GM23338 (cell line): ENCODE measurements at regions not wholly inside any gene's neighbourhood (a gene's known extent, or its start where the extent isn't known, plus 50 kb on each side); places are given as distances from the start of the nearest gene placed in this dataset.
"Not testable (repeated sequence)": the region's sequence is repeated elsewhere in the genome, so short reads cannot be mapped to it uniquely, and the experiment has no call there.

Experiments used
- ATAC-seq: fragments of 200-7000 bp; cut with Tn5 transposase; 3 replicates; pipeline ENCODE4 v1.9.1; 2020
- DNase-seq: peaks from one replicate; pipeline ENCODE4 v3.0.0-alpha.2; 2015; ENCODE audit warnings: low spot score
- H2AFZ ChIP-seq: fragments of 200-600 bp; sonication (generic); 2 replicates; pipeline ENCODE4 v1.8.0; 2016; ENCODE audit warnings: antibody characterized with exemption, mild to moderate bottlenecking, moderate library complexity
- H3F3A ChIP-seq: fragments of 200-600 bp; sonication (generic); replicated peaks from 2 replicates; pipeline ENCODE4 v1.8.0; 2017; ENCODE audit warnings: antibody characterized with exemption, mixed run types, low read depth
- H3K27ac ChIP-seq: fragments of 200-600 bp; sonication (generic); 2 replicates; pipeline ENCODE4 v1.6.1; 2016; ENCODE audit warnings: low read depth
- H3K27me3 ChIP-seq: fragments of 200-600 bp; sonication (generic); 2 replicates; pipeline ENCODE4 v1.8.0; 2016; ENCODE audit warnings: mild to moderate bottlenecking, mixed run types, moderate library complexity; ENCODE audit not compliant: insufficient read depth
- H3K36me3 ChIP-seq: fragments of 200-600 bp; sonication (generic); 2 replicates; pipeline ENCODE4 v1.8.0; 2016; ENCODE audit warnings: mild to moderate bottlenecking; ENCODE audit not compliant: insufficient read depth
- H3K4me1 ChIP-seq: fragments of 200-600 bp; sonication (generic); 2 replicates; pipeline ENCODE4 v1.8.0; 2016; ENCODE audit warnings: mild to moderate bottlenecking, moderate library complexity; ENCODE audit not compliant: insufficient read depth
- H3K4me2 ChIP-seq: fragments of 200-600 bp; sonication (generic); 2 replicates; pipeline ENCODE4 v1.7.1; 2017; ENCODE audit warnings: mixed run types
- H3K4me3 ChIP-seq: fragments of 200-600 bp; sonication (generic); 2 replicates; pipeline ENCODE4 v1.6.1; 2016; ENCODE audit warnings: mixed run types
- H3K79me2 ChIP-seq: fragments of 200-600 bp; sonication (generic); replicated peaks from 2 replicates; pipeline ENCODE4 v1.8.0; 2017; ENCODE audit warnings: mild to moderate bottlenecking; ENCODE audit not compliant: insufficient read depth
- H3K9me2 ChIP-seq: fragments of 200-600 bp; sonication (generic); 2 replicates; pipeline ENCODE4 v1.8.0; 2017; ENCODE audit not compliant: insufficient read depth
- H4K20me1 ChIP-seq: fragments of 200-600 bp; sonication (generic); replicated peaks from 2 replicates; pipeline ENCODE4 v1.8.0; 2017; ENCODE audit warnings: mild to moderate bottlenecking; ENCODE audit not compliant: insufficient read depth
- H3K27ac Mint-ChIP-seq: 2 replicates; pipeline ENCODE4 v1.8.0; 2020; ENCODE audit warnings: inconsistent platforms, mild to moderate bottlenecking, moderate library complexity, mixed read lengths
- H3K27me3 Mint-ChIP-seq: 3 replicates; pipeline ENCODE4 v1.8.0; 2022; ENCODE audit warnings: low read depth, mild to moderate bottlenecking, moderate library complexity, mixed read lengths, inconsistent platforms; ENCODE audit not compliant: insufficient read depth, poor library complexity
- H3K36me3 Mint-ChIP-seq: 3 replicates; pipeline ENCODE4 v1.8.0; 2021; ENCODE audit warnings: low read depth, mild to moderate bottlenecking, inconsistent platforms, moderate library complexity, mixed read lengths
- H3K4me1 Mint-ChIP-seq: 3 replicates; pipeline ENCODE4 v1.8.0; 2020; ENCODE audit warnings: mild to moderate bottlenecking, inconsistent platforms, mixed read lengths
- H3K4me3 Mint-ChIP-seq: 3 replicates; pipeline ENCODE4 v1.8.0; 2021; ENCODE audit warnings: moderate library complexity, mild to moderate bottlenecking, inconsistent platforms, mixed read lengths
- H3K9me3 Mint-ChIP-seq: 3 replicates; pipeline ENCODE4 v1.8.0; 2020; ENCODE audit warnings: moderate library complexity, mild to moderate bottlenecking, inconsistent platforms, mixed read lengths
- CREB1 ChIP-seq: fragments of 250-450 bp; sonication (Bioruptor Pico); IDR thresholded peaks from 2 replicates; pipeline ENCODE4 v1.5.0; 2020; ENCODE audit warnings: low read depth, mild to moderate bottlenecking, moderate library complexity
- ETS1 ChIP-seq: IDR thresholded peaks from 2 replicates; pipeline ENCODE4 v1.6.1; 2016; ENCODE audit warnings: antibody characterized with exemption
- EZH2 ChIP-seq: fragments of 200-600 bp; sonication (generic); IDR thresholded peaks from one replicate; pipeline ENCODE4 v1.8.0; 2017; ENCODE audit warnings: antibody characterized with exemption, mild to moderate bottlenecking, low read depth; ENCODE audit not compliant: unreplicated experiment
- EZH2phosphoT487 ChIP-seq: fragments of 200-600 bp; sonication (generic); IDR thresholded peaks from one replicate; pipeline ENCODE4 v1.8.1; 2018; ENCODE audit warnings: antibody characterized with exemption; ENCODE audit not compliant: unreplicated experiment
- JUNB ChIP-seq: IDR thresholded peaks from one replicate; pipeline ENCODE4 v1.6.1; 2016; ENCODE audit warnings: antibody characterized with exemption; ENCODE audit not compliant: unreplicated experiment
- TF ChIP-seq, protein P1 (sequence below): fragments of 250-450 bp; sonication (Bioruptor Pico); IDR thresholded peaks from 2 replicates; pipeline ENCODE4 v1.5.0; 2020; ENCODE audit warnings: mild to moderate bottlenecking, moderate library complexity

GRCh38 chr10:91098021-91098420, 122.4 kb upstream of the PCGF5 start:
- not testable (repeated sequence) for H3K4me3 ChIP-seq, H3K27me3 Mint-ChIP-seq, H2AFZ ChIP-seq, H4K20me1 ChIP-seq, H3K4me1 Mint-ChIP-seq, H3K79me2 ChIP-seq, H3K4me2 ChIP-seq, H3K36me3 ChIP-seq, ATAC-seq, H3K4me1 ChIP-seq, H3F3A ChIP-seq, DNase-seq, H3K27ac Mint-ChIP-seq, H3K4me3 Mint-ChIP-seq, H3K27me3 ChIP-seq, H3K27ac ChIP-seq
- peaks cover 19% of the 10 kb centered on the region for H3K9me2 ChIP-seq
- H3K9me3 Mint-ChIP-seq: peaks cover 61% of the 10 kb centered on the region
- H3K36me3 Mint-ChIP-seq: peaks cover 26% of the 10 kb centered on the region

DNA sequence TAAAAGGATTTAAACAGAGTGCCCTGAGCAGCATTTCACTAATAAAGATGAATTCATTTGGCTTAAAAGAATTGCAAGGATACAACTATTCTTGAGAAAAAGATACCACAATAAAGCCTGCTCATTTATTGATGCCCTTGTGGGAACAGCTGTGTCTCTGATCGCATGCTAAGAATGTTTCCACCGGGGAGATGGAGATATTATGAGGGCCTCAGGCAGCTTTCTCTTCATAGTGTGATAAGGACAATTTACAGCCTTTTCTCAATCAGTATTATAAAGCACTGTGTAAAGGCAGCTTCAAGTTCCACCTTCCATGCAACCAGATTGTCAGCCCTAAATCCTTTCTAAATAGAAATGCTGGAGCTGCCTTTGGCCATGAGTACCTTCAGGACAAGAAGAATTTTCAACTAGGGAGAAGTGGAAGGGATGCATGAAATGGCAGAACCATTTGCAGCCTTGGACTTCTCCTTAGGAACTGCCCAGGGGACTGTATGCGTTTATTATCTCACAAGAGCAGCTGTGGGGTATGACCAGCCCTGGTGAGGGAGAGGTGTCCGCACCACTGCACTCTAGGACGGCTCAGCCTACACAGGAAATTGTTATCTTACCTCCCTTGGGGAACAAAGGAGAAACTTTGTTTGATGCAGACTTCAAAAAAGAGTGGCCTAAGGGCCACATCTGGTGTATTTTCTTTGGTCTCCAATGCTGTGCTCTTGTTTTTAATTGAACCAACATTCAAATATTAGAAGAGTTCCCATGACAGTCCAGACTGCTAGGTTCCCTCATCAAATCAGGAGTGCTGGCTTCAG, 116.9 kb upstream of the PCGF5 start:
- no peaks in the 10 kb centered on the region for H3K4me1 ChIP-seq
- H3K27me3 ChIP-seq: no peaks in the 10 kb centered on the region
- no peak overlapping the region for H3K4me3 ChIP-seq
- no peaks in the 10 kb centered on the region for H3K79me2 ChIP-seq
- Mint-ChIP-seq H3K27ac (no peak overlapping the region), H3K27me3 (peaks cover 5% of the 10 kb centered on the region), H3K9me3 (peaks cover 17% of the 10 kb centered on the region; the same call in 1 of the 3 replicates), H3K4me3 (no peak overlapping the region), H3K36me3 (no peaks in the 10 kb centered on the region), H3K4me1 (0 out of 3 replicates have a peak, but pooled peaks cover 6% of the 10 kb centered on the region)
- TF ChIP-seq EZH2: no peak
- TF ChIP-seq CREB1 (CRISPR knock-in tag): no peak
- no peak for TF ChIP-seq ETS1
- TF ChIP-seq JUNB: no peak
- no peaks in the 10 kb centered on the region for H3F3A ChIP-seq
- H2AFZ ChIP-seq: no peak overlapping the region
- no peaks in the 10 kb centered on the region for H3K36me3 ChIP-seq
- H3K4me2 ChIP-seq: no peak overlapping the region
- H4K20me1 ChIP-seq: no peaks in the 10 kb centered on the region
- ATAC-seq: no peak
- H3K9me2 ChIP-seq: peaks cover 20% of the 10 kb centered on the region
- DNase-seq: no peak
- no peak overlapping the region for H3K27ac ChIP-seq

DNA sequence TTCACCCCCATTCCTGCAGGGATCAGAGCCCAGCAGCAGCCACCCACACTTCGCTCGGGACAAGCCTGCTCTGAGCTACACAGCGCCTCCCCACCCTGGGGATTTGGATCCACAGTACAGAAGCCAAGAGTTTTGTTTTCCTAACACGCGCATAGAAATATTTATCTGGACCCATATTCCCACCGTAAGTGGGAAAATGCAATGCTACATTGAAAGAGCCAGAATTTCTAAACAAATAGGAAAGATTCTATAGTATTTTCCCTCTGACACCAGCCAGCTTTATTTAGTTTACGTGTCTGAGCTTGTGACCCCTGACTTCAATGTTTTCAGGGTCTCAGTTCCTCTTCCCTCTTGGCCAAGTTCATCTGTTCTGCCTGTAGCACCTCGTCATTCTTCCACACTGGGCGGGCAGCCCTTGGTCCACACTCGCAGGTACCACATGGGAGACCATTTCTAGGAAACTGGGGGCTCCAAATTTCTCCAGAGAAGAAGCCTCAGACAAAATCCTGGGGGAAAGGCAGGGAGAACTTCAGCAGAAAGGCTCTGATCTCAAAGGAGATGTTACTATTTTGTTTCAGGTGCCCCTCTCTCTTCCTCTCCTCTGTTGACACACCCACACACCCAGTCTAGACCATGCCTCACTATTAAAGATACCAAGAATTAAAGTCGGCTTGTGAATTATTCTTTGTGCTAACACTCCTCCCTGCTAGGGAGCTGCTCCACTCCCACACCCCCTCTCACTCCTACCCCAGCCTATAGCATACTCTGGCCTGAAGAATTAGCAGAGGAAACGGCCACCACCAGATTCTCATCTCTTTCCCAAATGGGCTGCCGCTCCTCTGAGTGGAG, 116.0 kb upstream of the PCGF5 start:
- no peak for TF ChIP-seq EZH2phosphoT487
- TF ChIP-seq, protein P1, sequence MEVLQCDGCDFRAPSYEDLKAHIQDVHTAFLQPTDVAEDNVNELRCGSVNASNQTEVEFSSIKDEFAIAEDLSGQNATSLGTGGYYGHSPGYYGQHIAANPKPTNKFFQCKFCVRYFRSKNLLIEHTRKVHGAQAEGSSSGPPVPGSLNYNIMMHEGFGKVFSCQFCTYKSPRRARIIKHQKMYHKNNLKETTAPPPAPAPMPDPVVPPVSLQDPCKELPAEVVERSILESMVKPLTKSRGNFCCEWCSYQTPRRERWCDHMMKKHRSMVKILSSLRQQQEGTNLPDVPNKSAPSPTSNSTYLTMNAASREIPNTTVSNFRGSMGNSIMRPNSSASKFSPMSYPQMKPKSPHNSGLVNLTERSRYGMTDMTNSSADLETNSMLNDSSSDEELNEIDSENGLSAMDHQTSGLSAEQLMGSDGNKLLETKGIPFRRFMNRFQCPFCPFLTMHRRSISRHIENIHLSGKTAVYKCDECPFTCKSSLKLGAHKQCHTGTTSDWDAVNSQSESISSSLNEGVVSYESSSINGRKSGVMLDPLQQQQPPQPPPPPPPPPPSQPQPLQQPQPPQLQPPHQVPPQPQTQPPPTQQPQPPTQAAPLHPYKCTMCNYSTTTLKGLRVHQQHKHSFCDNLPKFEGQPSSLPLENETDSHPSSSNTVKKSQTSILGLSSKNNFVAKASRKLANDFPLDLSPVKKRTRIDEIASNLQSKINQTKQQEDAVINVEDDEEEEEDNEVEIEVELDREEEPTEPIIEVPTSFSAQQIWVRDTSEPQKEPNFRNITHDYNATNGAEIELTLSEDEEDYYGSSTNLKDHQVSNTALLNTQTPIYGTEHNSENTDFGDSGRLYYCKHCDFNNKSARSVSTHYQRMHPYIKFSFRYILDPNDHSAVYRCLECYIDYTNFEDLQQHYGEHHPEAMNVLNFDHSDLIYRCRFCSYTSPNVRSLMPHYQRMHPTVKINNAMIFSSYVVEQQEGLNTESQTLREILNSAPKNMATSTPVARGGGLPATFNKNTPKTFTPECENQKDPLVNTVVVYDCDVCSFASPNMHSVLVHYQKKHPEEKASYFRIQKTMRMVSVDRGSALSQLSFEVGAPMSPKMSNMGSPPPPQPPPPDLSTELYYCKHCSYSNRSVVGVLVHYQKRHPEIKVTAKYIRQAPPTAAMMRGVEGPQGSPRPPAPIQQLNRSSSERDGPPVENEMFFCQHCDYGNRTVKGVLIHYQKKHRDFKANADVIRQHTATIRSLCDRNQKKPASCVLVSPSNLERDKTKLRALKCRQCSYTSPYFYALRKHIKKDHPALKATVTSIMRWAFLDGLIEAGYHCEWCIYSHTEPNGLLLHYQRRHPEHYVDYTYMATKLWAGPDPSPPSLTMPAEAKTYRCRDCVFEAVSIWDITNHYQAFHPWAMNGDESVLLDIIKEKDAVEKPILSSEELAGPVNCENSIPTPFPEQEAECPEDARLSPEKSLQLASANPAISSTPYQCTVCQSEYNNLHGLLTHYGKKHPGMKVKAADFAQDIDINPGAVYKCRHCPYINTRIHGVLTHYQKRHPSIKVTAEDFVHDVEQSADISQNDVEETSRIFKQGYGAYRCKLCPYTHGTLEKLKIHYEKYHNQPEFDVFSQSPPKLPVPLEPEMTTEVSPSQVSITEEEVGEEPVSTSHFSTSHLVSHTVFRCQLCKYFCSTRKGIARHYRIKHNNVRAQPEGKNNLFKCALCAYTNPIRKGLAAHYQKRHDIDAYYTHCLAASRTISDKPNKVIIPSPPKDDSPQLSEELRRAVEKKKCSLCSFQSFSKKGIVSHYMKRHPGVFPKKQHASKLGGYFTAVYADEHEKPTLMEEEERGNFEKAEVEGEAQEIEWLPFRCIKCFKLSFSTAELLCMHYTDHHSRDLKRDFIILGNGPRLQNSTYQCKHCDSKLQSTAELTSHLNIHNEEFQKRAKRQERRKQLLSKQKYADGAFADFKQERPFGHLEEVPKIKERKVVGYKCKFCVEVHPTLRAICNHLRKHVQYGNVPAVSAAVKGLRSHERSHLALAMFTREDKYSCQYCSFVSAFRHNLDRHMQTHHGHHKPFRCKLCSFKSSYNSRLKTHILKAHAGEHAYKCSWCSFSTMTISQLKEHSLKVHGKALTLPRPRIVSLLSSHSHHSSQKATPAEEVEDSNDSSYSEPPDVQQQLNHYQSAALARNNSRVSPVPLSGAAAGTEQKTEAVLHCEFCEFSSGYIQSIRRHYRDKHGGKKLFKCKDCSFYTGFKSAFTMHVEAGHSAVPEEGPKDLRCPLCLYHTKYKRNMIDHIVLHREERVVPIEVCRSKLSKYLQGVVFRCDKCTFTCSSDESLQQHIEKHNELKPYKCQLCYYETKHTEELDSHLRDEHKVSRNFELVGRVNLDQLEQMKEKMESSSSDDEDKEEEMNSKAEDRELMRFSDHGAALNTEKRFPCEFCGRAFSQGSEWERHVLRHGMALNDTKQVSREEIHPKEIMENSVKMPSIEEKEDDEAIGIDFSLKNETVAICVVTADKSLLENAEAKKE (CRISPR knock-in tag): no peak
- H3K79me2 ChIP-seq: no peaks in the 10 kb centered on the region
- H3F3A ChIP-seq: no peaks in the 10 kb centered on the region
- no peak overlapping the region for H3K4me2 ChIP-seq
- Mint-ChIP-seq H3K4me3 (no peak overlapping the region), H3K27ac (no peak overlapping the region; the same call in 1 of the 2 replicates), H3K4me1 (0 out of 3 replicates have a peak, but pooled peaks cover 6% of the 10 kb centered on the region), H3K36me3 (no peaks in the 10 kb centered on the region), H3K9me3 (0 out of 3 replicates have a peak, but pooled peaks cover 10% of the 10 kb centered on the region), H3K27me3 (peaks cover 5% of the 10 kb centered on the region)
- no peaks in the 10 kb centered on the region for H3K36me3 ChIP-seq
- peaks cover 20% of the 10 kb centered on the region for H3K9me2 ChIP-seq
- H3K4me1 ChIP-seq: no peaks in the 10 kb centered on the region
- no peak for DNase-seq
- H2AFZ ChIP-seq: no peak overlapping the region
- no peak overlapping the region for H3K4me3 ChIP-seq
- ATAC-seq: peak; percentile 46; the same call in 2 of the 3 replicates
- H4K20me1 ChIP-seq: no peaks in the 10 kb centered on the region
- no peaks in the 10 kb centered on the region for H3K27me3 ChIP-seq
- no peak overlapping the region for H3K27ac ChIP-seq
